NCI-H2196 treated with DMSO at 0.1 percent for 48 hours (cell line): ENCODE measurements at regions not wholly inside any gene's neighbourhood (a gene's known extent, or its start where the extent isn't known, plus 50 kb on each side); places are given as distances from the start of the nearest gene placed in this dataset.

Source experiments
- DNase-seq: peaks from one replicate; lab custom pipeline; 2025; ENCODE audit not compliant: unreplicated experiment; lab: John Stamatoyannopoulos, UW

GRCh38 chr13:40236566-40237168 lies 429.8 kb downstream of the FOXO1 start:
- no peak for DNase-seq

GRCh38 chr13:40238761-40239160 lies 427.7 kb downstream of the FOXO1 start:
- DNase-seq = no peak

GRCh38 chr13:40240293-40240692 lies 426.1 kb downstream of the FOXO1 start:
- no peak for DNase-seq

GRCh38 chr13:40241125-40241798 lies 425.2 kb downstream of the FOXO1 start:
- DNase-seq = no peak

- no peak for DNase-seq
Measured at GRCh38 chr13:40243047-40243446, 423.4 kb downstream of the FOXO1 start.

- DNase-seq = no peak
Measured at GRCh38 chr13:40243982-40244381, 422.5 kb downstream of the FOXO1 start.

- DNase-seq = no peak
Measured at GRCh38 chr13:40245567-40245966, 420.9 kb downstream of the FOXO1 start.

GRCh38 chr13:40247845-40248244 lies 418.6 kb downstream of the FOXO1 start:
- DNase-seq = no peak

GRCh38 chr13:40251343-40252032 lies 415.0 kb downstream of the FOXO1 start:
- no peak for DNase-seq

GRCh38 chr13:40252241-40252640 lies 414.2 kb downstream of the FOXO1 start:
- no peak for DNase-seq

- DNase-seq = no peak
Measured at GRCh38 chr13:40252676-40253075, 413.8 kb downstream of the FOXO1 start.

GRCh38 chr13:40254394-40254793 lies 412.0 kb downstream of the FOXO1 start:
- DNase-seq = no peak

- no peak for DNase-seq
Measured at GRCh38 chr13:40255551-40255950, 410.9 kb downstream of the FOXO1 start.

- no peak for DNase-seq
Measured at GRCh38 chr13:40259899-40260298, 406.5 kb downstream of the FOXO1 start.

- DNase-seq = no peak
Measured at GRCh38 chr13:40261336-40261735, 405.1 kb downstream of the FOXO1 start.

- no peak for DNase-seq
Measured at GRCh38 chr13:40261947-40262346, 404.5 kb downstream of the FOXO1 start.

GRCh38 chr13:40269086-40269485 lies 397.4 kb downstream of the FOXO1 start:
- no peak for DNase-seq

GRCh38 chr13:40270726-40271125 lies 395.7 kb downstream of the FOXO1 start:
- no peak for DNase-seq

GRCh38 chr13:40271271-40271885 lies 395.1 kb downstream of the FOXO1 start:
- DNase-seq = no peak

GRCh38 chr13:40271931-40272775 lies 394.3 kb downstream of the FOXO1 start:
- no peak for DNase-seq

- DNase-seq = no peak
Measured at GRCh38 chr13:40272776-40273139, 393.7 kb downstream of the FOXO1 start.
